Transverse colon (tissue), 4 donors: ENCODE measurements at regions not wholly inside any gene's neighbourhood (a gene's known extent, or its start where the extent isn't known, plus 50 kb on each side); places are given as distances from the start of the nearest gene placed in this dataset.

ENCODE experiments used
- DNase-seq: peaks from one replicate; pipeline ENCODE4 v3.0.0-alpha.2; 2019
- H3K27ac ChIP-seq, 4 donors: fragments of 200-600 bp; sonication (generic); 2 replicates each; pipeline ENCODE4 v1.5.1; 2016 to 2018; ENCODE audit warnings: inconsistent platforms in 4 of 4
- H3K27me3 ChIP-seq: fragments of 200-600 bp; sonication (generic); 2 replicates; pipeline ENCODE4 v1.5.1; 2017; ENCODE audit warnings: inconsistent platforms
- H3K36me3 ChIP-seq, 4 donors: fragments of 200-600 bp; sonication (generic); 2 replicates each; pipeline ENCODE4 v1.5.1; 2017 to 2019; ENCODE audit warnings: inconsistent platforms in 4 of 4
- H3K4me1 ChIP-seq, 4 donors: fragments of 200-600 bp; sonication (generic); 2 replicates each; pipeline ENCODE4 v1.5.1; 2017 to 2020; ENCODE audit warnings: inconsistent platforms in 4 of 4
- H3K4me3 ChIP-seq, 4 donors: fragments of 200-600 bp; sonication (generic); 1 replicate in 1 of 4; 2 replicates in 3 of 4; pipeline versions ENCODE4 v1.5.1 to v1.6.1; 2017 to 2019; ENCODE audit warnings: inconsistent platforms in 4 of 4
- H3K9me3 ChIP-seq, 2 donors: fragments of 200-600 bp; sonication (generic); 2 replicates each; pipeline ENCODE4 v1.5.1; 2017 to 2019; ENCODE audit warnings: inconsistent platforms in 2 of 2
- CTCF ChIP-seq, 5 experiments: fragments of 200-600 bp in 3 of 5; fragments of 450-650 bp in 2 of 5; sonication (generic) in 3 of 5; IDR thresholded peaks; 1 replicate in 2 of 5; 2 replicates in 3 of 5; pipeline ENCODE4 v1.5.1; 2016 to 2017; ENCODE audit warnings: antibody characterized with exemption in 5 of 5, inconsistent platforms in 3 of 5, mild to moderate bottlenecking in 2 of 5, moderate library complexity in 1 of 5
- EP300 ChIP-seq: sonication (generic); formaldehyde crosslinking; IDR thresholded peaks from one replicate; pipeline ENCODE4 v1.6.1; 2017; ENCODE audit warnings: antibody characterized with exemption, low read depth
- POLR2A ChIP-seq: fragments of 450-650 bp; IDR thresholded peaks from one replicate; pipeline ENCODE4 v1.6.1; 2016; ENCODE audit warnings: antibody characterized with exemption, mild to moderate bottlenecking, moderate library complexity
- POLR2AphosphoS5 ChIP-seq, 3 donors: sonication (generic); formaldehyde crosslinking; IDR thresholded peaks; one replicate each; pipeline ENCODE4 v1.6.1; 2016; ENCODE audit warnings: antibody characterized with exemption in 3 of 3
- WGBS, 2 donors: methylation state at CpG; one replicate each; pipeline ENCODE4 v1.1.5; 2018; ENCODE audit warnings: low coverage in 1 of 2; 5-methylcytosine and 5-hydroxymethylcytosine counted together
- in situ Hi-C, 4 donors: fragments of 200-750 bp; cut with MboI; loops; one replicate each; pipeline versions ENCODE4 v1.15.0 to v1.15.1; 2017; ENCODE audit warnings: low sequenced_read_pairs in 3 of 4, low pct_ligation_motif_present in 1 of 4, low pct_unique_long_range_greater_than_20kb in 1 of 4
- intact Hi-C: fragments of 100-400 bp; cut with DNase I; formaldehyde crosslinking; loops from one replicate; pipeline ENCODE4 v1.15.1; 2023; ENCODE audit warnings: low total_unique reads

GRCh38 chr6:120622127-120622631 is 712.1 kb downstream of the TBC1D32 start:
- Histone ChIP-seq H3K9me3 (no peaks in the 10 kb centered on the region), H3K4me1 (no peaks in the 10 kb centered on the region), H3K27ac (no peak overlapping the region), H3K36me3 (no peaks in the 10 kb centered on the region), H3K27me3 (no peaks in the 10 kb centered on the region), H3K4me3 (no peak overlapping the region)
- DNase-seq, result no peak
- intact Hi-C loops (no loop called here), in situ Hi-C loops (no loop called here)
- TF ChIP-seq POLR2AphosphoS5 (IDR thresholded peaks at IDR 0.05) (no peak), CTCF (IDR thresholded peaks at IDR 0.05) (no peak), POLR2A (no peak), EP300 (no peak)
- WGBS, 2 donors, result 18 to 54% methylated on average over 1 of the region's 1 CpG

GRCh38 chr6:120620900-120621299 is 713.4 kb downstream of the TBC1D32 start:
- no peaks in the 10 kb centered on the region for H3K9me3 ChIP-seq
- WGBS, 2 donors, result 31 to 56% methylated on average over 1 of the region's 1 CpG
- no peaks in the 10 kb centered on the region for H3K36me3 ChIP-seq
- intact Hi-C loops, result no loop called here
- H3K27ac ChIP-seq, result no peak overlapping the region
- no peak for DNase-seq
- in situ Hi-C loops, result no loop called here
- H3K4me1 ChIP-seq, result no peaks in the 10 kb centered on the region
- H3K27me3 ChIP-seq, result no peaks in the 10 kb centered on the region
- TF ChIP-seq POLR2AphosphoS5 (IDR thresholded peaks at IDR 0.05), result no peak
- TF ChIP-seq CTCF (IDR thresholded peaks at IDR 0.05), result no peak
- TF ChIP-seq POLR2A, result no peak
- no peak for TF ChIP-seq EP300
- no peak overlapping the region for H3K4me3 ChIP-seq

- no peak overlapping the region for H3K4me3 ChIP-seq
- H3K4me1 ChIP-seq, result no peaks in the 10 kb centered on the region
- 84 to 89% methylated on average over 3 of the region's 3 CpGs for WGBS, 2 donors
- in situ Hi-C loops (no loop called here), intact Hi-C loops (no loop called here)
- no peaks in the 10 kb centered on the region for H3K9me3 ChIP-seq
- no peak overlapping the region for H3K27ac ChIP-seq
- no peaks in the 10 kb centered on the region for H3K27me3 ChIP-seq
- H3K36me3 ChIP-seq, result no peaks in the 10 kb centered on the region
- no peak for DNase-seq
- no peak for TF ChIP-seq POLR2AphosphoS5 (IDR thresholded peaks at IDR 0.05)
- no peak for TF ChIP-seq CTCF (IDR thresholded peaks at IDR 0.05)
- TF ChIP-seq POLR2A, result no peak
- no peak for TF ChIP-seq EP300
Observed at GRCh38 chr6:120615238-120615637, 719.0 kb downstream of the TBC1D32 start.

- Histone ChIP-seq H3K4me3 (no peak overlapping the region), H3K27ac (no peak overlapping the region), H3K4me1 (no peaks in the 10 kb centered on the region), H3K36me3 (no peaks in the 10 kb centered on the region), H3K27me3 (no peaks in the 10 kb centered on the region), H3K9me3 (no peaks in the 10 kb centered on the region)
- 67 to 78% methylated on average over 2 of the region's 2 CpGs for WGBS, 2 donors
- DNase-seq, result no peak
- no peak for TF ChIP-seq CTCF (IDR thresholded peaks at IDR 0.05)
- TF ChIP-seq POLR2AphosphoS5 (IDR thresholded peaks at IDR 0.05), result no peak
- TF ChIP-seq POLR2A, result no peak
- no peak for TF ChIP-seq EP300
- in situ Hi-C loops (no loop called here), intact Hi-C loops (no loop called here)
Observed at GRCh38 chr6:120614723-120615122, 719.6 kb downstream of the TBC1D32 start.
